22Rv1 (cell line): ENCODE measurements at regions not wholly inside any gene's neighbourhood (a gene's known extent, or its start where the extent isn't known, plus 50 kb on each side); places are given as distances from the start of the nearest gene placed in this dataset.

Source experiments
- CTCF ChIP-seq: fragments of 450-650 bp; IDR thresholded peaks from 2 replicates; pipeline ENCODE4 v1.5.1; 2017; ENCODE audit warnings: mild to moderate bottlenecking
- ZFX ChIP-seq: fragments of 450-650 bp; IDR thresholded peaks from 2 replicates; pipeline ENCODE4 v1.6.1; 2017; ENCODE audit warnings: antibody characterized with exemption, borderline replicate concordance

- TF ChIP-seq CTCF (no peak), ZFX (no peak)
Measured at GRCh38 chr12:94829552-94829951, 173.9 kb downstream of the NDUFA12 start.
